Activated CD8-positive, alpha-beta T cell treated with anti-CD3 and anti-CD28 coated beads for 36 hours (primary cell): ENCODE measurements at regions not wholly inside any gene's neighbourhood (a gene's known extent, or its start where the extent isn't known, plus 50 kb on each side); places are given as distances from the start of the nearest gene placed in this dataset.

Experiments used
- ATAC-seq: fragments of 200-7000 bp; cut with Tn5 transposase; one replicate; pipeline ENCODE4 v1.10.0; 2021; ENCODE audit warnings: mild to moderate bottlenecking, moderate library complexity
- CTCF ChIA-PET: fragments of 350-600 bp; sonication (Branson Sonifier 250); formaldehyde crosslinking; loops from one replicate; lab custom pipeline; 2021; ENCODE audit warnings: antibody characterized with exemption; lab: Charles Lee
- POLR2A ChIA-PET: fragments of 350-600 bp; sonication (Branson Sonifier 250); formaldehyde crosslinking; loops from one replicate; lab custom pipeline; 2021; ENCODE audit warnings: antibody characterized with exemption; lab: Charles Lee
- DNase-seq: peaks from one replicate; pipeline ENCODE4 v3.0.0-alpha.2; 2020
- H3K27ac Mint-ChIP-seq: one replicate; pipeline ENCODE4 v1.8.0; 2021; ENCODE audit warnings: mild to moderate bottlenecking, mixed read lengths
- H3K27me3 Mint-ChIP-seq: one replicate; pipeline ENCODE4 v1.8.0; 2021; ENCODE audit warnings: mixed read lengths
- H3K36me3 Mint-ChIP-seq: one replicate; pipeline ENCODE4 v1.8.0; 2021; ENCODE audit warnings: low read depth, mixed read lengths
- H3K4me1 Mint-ChIP-seq: one replicate; pipeline ENCODE4 v1.8.0; 2021; ENCODE audit warnings: low read depth, mixed read lengths
- H3K4me3 Mint-ChIP-seq: one replicate; pipeline ENCODE4 v1.8.0; 2021; ENCODE audit warnings: mild to moderate bottlenecking, moderate library complexity, mixed read lengths
- H3K9me3 Mint-ChIP-seq: one replicate; pipeline ENCODE4 v1.8.0; 2021; ENCODE audit warnings: mixed read lengths
- intact Hi-C: fragments of 100-400 bp; cut with micrococcal nuclease; formaldehyde crosslinking; loops from one replicate; pipeline ENCODE4 v1.10.0; 2022
- TF ChIP-seq, protein P1 (sequence below): fragments of 200-600 bp; IDR thresholded peaks from one replicate; pipeline ENCODE4 v1.8.0; 2022; ENCODE audit warnings: antibody characterized with exemption, mild to moderate bottlenecking

DNA sequence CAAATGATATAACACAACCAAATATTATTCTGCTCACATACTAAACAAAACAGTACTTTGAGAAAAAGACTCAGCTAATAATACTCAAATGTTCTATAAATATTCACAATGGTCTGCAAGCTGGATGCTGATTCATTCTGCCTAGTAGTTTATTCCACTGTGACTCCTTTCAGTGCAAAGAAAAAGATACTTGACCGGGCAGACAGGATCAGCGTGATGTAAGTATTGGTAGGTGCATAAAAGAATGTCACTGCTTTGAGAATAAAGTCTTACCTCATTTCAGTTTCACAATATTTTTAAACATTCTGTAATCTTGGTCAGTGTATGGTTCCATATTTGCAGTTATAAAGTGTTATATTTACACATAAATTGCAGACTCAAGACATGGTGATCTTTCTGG lies 223.0 kb upstream of the NUDT12 start:
- no peak overlapping the region for H3K4me3 Mint-ChIP-seq
- H3K27ac Mint-ChIP-seq, result no peak overlapping the region
- H3K27me3 Mint-ChIP-seq, result no peaks in the 10 kb centered on the region
- intact Hi-C loops, result no loop called here
- ChIA-PET POLR2A (no interaction called here), CTCF (no interaction called here)
- peaks cover 7% of the 10 kb centered on the region for H3K9me3 Mint-ChIP-seq
- TF ChIP-seq, protein P1, sequence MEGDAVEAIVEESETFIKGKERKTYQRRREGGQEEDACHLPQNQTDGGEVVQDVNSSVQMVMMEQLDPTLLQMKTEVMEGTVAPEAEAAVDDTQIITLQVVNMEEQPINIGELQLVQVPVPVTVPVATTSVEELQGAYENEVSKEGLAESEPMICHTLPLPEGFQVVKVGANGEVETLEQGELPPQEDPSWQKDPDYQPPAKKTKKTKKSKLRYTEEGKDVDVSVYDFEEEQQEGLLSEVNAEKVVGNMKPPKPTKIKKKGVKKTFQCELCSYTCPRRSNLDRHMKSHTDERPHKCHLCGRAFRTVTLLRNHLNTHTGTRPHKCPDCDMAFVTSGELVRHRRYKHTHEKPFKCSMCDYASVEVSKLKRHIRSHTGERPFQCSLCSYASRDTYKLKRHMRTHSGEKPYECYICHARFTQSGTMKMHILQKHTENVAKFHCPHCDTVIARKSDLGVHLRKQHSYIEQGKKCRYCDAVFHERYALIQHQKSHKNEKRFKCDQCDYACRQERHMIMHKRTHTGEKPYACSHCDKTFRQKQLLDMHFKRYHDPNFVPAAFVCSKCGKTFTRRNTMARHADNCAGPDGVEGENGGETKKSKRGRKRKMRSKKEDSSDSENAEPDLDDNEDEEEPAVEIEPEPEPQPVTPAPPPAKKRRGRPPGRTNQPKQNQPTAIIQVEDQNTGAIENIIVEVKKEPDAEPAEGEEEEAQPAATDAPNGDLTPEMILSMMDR, result no peak
- H3K36me3 Mint-ChIP-seq, result no peaks in the 10 kb centered on the region
- no peaks in the 10 kb centered on the region for H3K4me1 Mint-ChIP-seq
- DNase-seq (no peak), ATAC-seq (no peak)

DNA sequence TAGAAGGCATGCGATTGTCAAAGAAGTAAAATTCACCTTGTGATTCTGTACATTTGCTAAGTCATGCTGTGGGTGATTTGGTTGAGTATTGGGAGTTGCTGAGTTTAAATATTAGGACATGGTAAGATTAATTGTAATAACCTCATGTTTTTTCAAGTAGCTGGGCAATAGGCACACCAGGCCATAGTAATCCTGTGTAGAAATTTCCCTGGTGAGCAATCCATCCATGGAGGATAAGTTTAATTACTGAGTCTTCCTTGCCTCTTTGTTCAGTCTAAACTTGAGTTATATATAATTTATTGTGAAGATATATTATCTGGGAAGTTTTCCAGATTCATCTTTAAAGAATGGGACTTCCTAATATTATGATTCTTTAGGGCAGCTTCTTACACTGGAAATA lies 221.1 kb upstream of the NUDT12 start:
- Mint-ChIP-seq H3K27ac (no peak overlapping the region), H3K4me1 (no peaks in the 10 kb centered on the region), H3K27me3 (no peaks in the 10 kb centered on the region), H3K9me3 (peaks cover 1% of the 10 kb centered on the region), H3K36me3 (no peaks in the 10 kb centered on the region), H3K4me3 (no peak overlapping the region)
- ChIA-PET POLR2A (no interaction called here), CTCF (no interaction called here)
- intact Hi-C loops, result no loop called here
- no peak for DNase-seq
- TF ChIP-seq, protein P1, result no peak
- no peak for ATAC-seq

DNA sequence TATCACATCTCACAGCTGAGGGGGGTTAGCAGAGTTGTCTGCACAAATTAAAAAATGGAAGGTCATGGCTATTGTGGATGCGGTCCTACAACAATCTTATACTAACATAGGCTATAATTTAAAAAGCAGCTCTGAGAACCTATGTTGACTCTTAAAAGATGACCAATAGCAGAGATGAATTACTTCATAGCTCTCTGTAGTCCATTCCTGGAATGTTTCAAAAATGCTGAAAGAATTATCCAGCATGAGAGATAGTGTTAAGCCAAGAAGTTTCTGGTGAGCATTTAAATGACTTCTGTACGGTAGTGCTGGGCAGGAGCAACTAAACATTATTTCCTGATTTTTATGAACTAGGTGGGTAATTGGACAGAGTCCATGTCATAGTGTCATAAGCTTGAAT lies 218.2 kb upstream of the NUDT12 start:
- no peak for DNase-seq
- Mint-ChIP-seq H3K27ac (no peak overlapping the region), H3K4me1 (no peaks in the 10 kb centered on the region), H3K9me3 (peaks cover 3% of the 10 kb centered on the region), H3K27me3 (no peaks in the 10 kb centered on the region), H3K36me3 (no peaks in the 10 kb centered on the region), H3K4me3 (no peak overlapping the region)
- CTCF ChIA-PET, result no interaction called here
- TF ChIP-seq, protein P1, result no peak
- no peak for ATAC-seq
- POLR2A ChIA-PET, result no interaction called here
- intact Hi-C loops, result no loop called here

DNA sequence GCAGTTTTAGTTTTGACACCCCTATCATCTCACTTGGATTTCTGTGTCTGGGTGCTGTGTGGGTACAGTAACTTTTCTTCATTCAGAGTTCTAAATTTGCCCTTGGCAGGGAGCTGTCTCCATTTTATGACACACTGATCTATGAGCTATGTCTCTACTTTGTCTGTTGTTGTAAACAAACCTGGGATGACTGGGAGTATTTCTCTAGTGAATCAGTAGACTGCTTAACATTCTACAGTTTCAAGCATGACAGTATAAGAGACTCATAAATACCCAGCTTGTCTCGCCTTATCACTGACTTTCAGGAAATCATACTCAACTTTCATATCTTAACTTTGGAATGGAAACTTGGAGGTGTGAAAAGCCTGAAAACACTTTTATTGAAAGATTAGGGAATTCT lies 212.1 kb upstream of the NUDT12 start:
- peaks cover 6% of the 10 kb centered on the region for H3K9me3 Mint-ChIP-seq
- no peaks in the 10 kb centered on the region for H3K27me3 Mint-ChIP-seq
- CTCF ChIA-PET, result no interaction called here
- H3K27ac Mint-ChIP-seq, result no peak overlapping the region
- no peak overlapping the region for H3K4me3 Mint-ChIP-seq
- POLR2A ChIA-PET, result interaction anchor here (0.6 kb wide), 1 partner anchor 69 kb away, joined by 3 read pairs; no protein-coding TSS in a partner anchor
- DNase-seq, result no peak
- intact Hi-C loops, result no loop called here
- H3K36me3 Mint-ChIP-seq, result no peaks in the 10 kb centered on the region
- TF ChIP-seq, protein P1, result no peak
- ATAC-seq, result no peak
- H3K4me1 Mint-ChIP-seq, result no peaks in the 10 kb centered on the region

DNA sequence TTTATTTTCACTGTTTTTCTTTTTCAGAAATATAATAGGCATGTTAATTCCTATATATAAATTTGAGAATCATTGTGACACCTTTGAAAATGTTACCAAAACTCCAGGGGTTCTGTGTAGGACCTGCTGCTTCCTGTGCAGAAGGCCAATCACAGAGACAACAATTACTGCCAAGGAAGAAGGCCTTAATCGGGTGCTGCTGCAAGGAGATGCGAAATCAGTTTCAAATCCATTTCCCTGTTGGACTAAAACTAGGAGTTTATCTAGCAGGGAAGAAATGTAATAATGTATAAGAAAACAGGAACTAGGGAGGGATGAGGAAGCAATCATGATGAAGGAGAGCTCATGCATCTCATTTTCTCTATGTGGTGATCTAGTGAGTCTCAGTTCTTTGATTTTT lies 209.7 kb upstream of the NUDT12 start:
- ChIA-PET POLR2A (no interaction called here), CTCF (no interaction called here)
- Mint-ChIP-seq H3K27ac (no peak overlapping the region), H3K4me3 (no peak overlapping the region), H3K9me3 (peaks cover 7% of the 10 kb centered on the region), H3K36me3 (no peaks in the 10 kb centered on the region), H3K27me3 (no peaks in the 10 kb centered on the region), H3K4me1 (no peaks in the 10 kb centered on the region)
- TF ChIP-seq, protein P1, result no peak
- DNase-seq (no peak), ATAC-seq (no peak)
- intact Hi-C loops, result no loop called here
